Testis (tissue), 2 donors: ENCODE measurements at regions not wholly inside any gene's neighbourhood (a gene's known extent, or its start where the extent isn't known, plus 50 kb on each side); places are given as distances from the start of the nearest gene placed in this dataset.
"Not testable (repeated sequence)": the region's sequence is repeated elsewhere in the genome, so short reads cannot be mapped to it uniquely, and the experiment has no call there.

Experiments used
- DNase-seq: peaks from one replicate; pipeline ENCODE4 v3.0.0-alpha.2; 2019
- H3K27ac ChIP-seq, 2 donors: fragments of 200-600 bp; sonication (generic); one replicate each; pipeline ENCODE4 v1.5.1; 2019
- H3K27me3 ChIP-seq: fragments of 200-600 bp; sonication (generic); one replicate; pipeline ENCODE4 v1.5.1; 2019
- H3K36me3 ChIP-seq: fragments of 200-600 bp; sonication (generic); one replicate; pipeline ENCODE4 v1.5.1; 2017; ENCODE audit warnings: low read depth; ENCODE audit errors: missing control alignments
- H3K4me1 ChIP-seq: fragments of 200-600 bp; sonication (generic); one replicate; pipeline ENCODE4 v1.5.1; 2019
- H3K4me3 ChIP-seq, 2 donors: fragments of 200-600 bp; sonication (generic); one replicate each; pipeline ENCODE4 v1.5.1; 2017 to 2019
- H3K9me3 ChIP-seq: fragments of 200-600 bp; sonication (generic); one replicate; pipeline ENCODE4 v1.5.1; 2017
- POLR2A ChIP-seq: fragments of 450-650 bp; IDR thresholded peaks from one replicate; pipeline ENCODE4 v1.6.1; 2017; ENCODE audit warnings: antibody characterized with exemption, mild to moderate bottlenecking, moderate library complexity
- WGBS, 2 donors: methylation state at CpG; one replicate each; pipeline ENCODE4 v1.1.5; 2018; 5-methylcytosine and 5-hydroxymethylcytosine counted together
- intact Hi-C: fragments of 100-400 bp; cut with DNase I; formaldehyde crosslinking; loops from one replicate; pipeline ENCODE4 v1.15.1; 2023; ENCODE audit warnings: low total_unique reads
- TF ChIP-seq, protein P1 (sequence below), 3 experiments: fragments of 450-650 bp in 2 of 3; fragments of 200-600 bp in 1 of 3; sonication (generic) in 1 of 3; IDR thresholded peaks; one replicate each; pipeline ENCODE4 v1.5.1; 2016 to 2019; ENCODE audit warnings: antibody characterized with exemption in 3 of 3, mild to moderate bottlenecking in 2 of 3, moderate library complexity in 1 of 3

- Histone ChIP-seq H3K9me3 (no peaks in the 10 kb centered on the region), H3K27ac (no peak overlapping the region), H3K36me3 (no peaks in the 10 kb centered on the region), H3K4me3 (no peak overlapping the region), H3K27me3 (no peaks in the 10 kb centered on the region), H3K4me1 (no peaks in the 10 kb centered on the region)
- no peak for DNase-seq
- TF ChIP-seq, protein P1, sequence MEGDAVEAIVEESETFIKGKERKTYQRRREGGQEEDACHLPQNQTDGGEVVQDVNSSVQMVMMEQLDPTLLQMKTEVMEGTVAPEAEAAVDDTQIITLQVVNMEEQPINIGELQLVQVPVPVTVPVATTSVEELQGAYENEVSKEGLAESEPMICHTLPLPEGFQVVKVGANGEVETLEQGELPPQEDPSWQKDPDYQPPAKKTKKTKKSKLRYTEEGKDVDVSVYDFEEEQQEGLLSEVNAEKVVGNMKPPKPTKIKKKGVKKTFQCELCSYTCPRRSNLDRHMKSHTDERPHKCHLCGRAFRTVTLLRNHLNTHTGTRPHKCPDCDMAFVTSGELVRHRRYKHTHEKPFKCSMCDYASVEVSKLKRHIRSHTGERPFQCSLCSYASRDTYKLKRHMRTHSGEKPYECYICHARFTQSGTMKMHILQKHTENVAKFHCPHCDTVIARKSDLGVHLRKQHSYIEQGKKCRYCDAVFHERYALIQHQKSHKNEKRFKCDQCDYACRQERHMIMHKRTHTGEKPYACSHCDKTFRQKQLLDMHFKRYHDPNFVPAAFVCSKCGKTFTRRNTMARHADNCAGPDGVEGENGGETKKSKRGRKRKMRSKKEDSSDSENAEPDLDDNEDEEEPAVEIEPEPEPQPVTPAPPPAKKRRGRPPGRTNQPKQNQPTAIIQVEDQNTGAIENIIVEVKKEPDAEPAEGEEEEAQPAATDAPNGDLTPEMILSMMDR (IDR thresholded peaks at IDR 0.05) = no peak
- TF ChIP-seq POLR2A = no peak
- WGBS, 2 donors = 76 to 79% methylated on average over 5 of the region's 5 CpGs
- intact Hi-C loops = no loop called here
Measured at GRCh38 chr5:175335691-175336090, 108.3 kb downstream of the DRD1 start.

DNA sequence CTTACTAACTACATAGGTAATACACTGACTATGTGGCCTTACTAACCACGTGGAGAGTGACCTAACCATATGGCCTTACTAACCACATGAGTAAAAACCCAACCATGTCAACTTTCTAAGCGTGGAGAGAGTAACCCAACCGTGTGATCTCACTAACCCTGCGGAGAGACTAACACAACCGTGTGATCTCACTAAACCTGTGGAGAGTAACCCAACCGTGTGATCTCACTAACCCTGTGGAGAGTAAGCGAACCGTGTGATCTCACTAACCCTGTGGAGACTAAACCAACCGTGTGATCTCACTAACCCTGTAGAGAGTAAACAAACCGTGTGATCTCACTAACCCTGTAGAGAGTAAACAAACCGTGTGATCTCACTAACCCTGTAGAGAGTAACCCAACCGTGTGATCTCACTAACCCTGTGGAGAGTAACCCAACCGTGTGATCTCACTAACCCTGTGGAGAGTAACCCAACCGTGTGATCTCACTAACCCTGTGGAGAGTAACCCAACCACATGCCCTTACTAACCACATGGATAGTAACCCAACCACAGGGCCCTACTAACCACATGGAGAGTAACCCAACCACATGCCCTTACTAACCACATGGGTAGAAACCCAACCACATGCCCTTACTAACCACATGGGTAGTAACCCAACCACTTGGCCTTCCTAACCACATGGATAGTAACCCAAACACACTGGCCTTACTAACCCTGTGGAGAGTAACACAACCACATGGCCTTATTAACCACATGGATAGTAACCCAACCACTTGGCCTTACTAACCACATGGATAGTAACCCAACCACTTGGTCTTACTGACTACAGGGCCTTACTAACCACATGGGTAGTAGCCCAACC lies 112.6 kb downstream of the DRD1 start:
- intact Hi-C loops, H3K4me1 ChIP-seq, H3K4me3 ChIP-seq: not testable (repeated sequence)

GRCh38 chr5:175329976-175330375 lies 114.0 kb downstream of the DRD1 start:
- TF ChIP-seq, protein P1 (IDR thresholded peaks at IDR 0.05) = no peak
- TF ChIP-seq POLR2A = no peak
- no peaks in the 10 kb centered on the region for H3K4me1 ChIP-seq
- H3K36me3 ChIP-seq = no peaks in the 10 kb centered on the region
- intact Hi-C loops = no loop called here
- H3K4me3 ChIP-seq = no peak overlapping the region
- no peak for DNase-seq
- no peaks in the 10 kb centered on the region for H3K27me3 ChIP-seq
- 78 to 88% methylated on average over 6 of the region's 6 CpGs for WGBS, 2 donors
- no peak overlapping the region for H3K27ac ChIP-seq
- no peaks in the 10 kb centered on the region for H3K9me3 ChIP-seq

More for the DNA sequence above, 112.6 kb downstream of the DRD1 start:
- not testable (repeated sequence) for H3K27ac ChIP-seq, H3K36me3 ChIP-seq, DNase-seq, H3K9me3 ChIP-seq, H3K27me3 ChIP-seq
- 87% methylated on average over 14 of the region's 14 CpGs for WGBS, 2 donors

DNA sequence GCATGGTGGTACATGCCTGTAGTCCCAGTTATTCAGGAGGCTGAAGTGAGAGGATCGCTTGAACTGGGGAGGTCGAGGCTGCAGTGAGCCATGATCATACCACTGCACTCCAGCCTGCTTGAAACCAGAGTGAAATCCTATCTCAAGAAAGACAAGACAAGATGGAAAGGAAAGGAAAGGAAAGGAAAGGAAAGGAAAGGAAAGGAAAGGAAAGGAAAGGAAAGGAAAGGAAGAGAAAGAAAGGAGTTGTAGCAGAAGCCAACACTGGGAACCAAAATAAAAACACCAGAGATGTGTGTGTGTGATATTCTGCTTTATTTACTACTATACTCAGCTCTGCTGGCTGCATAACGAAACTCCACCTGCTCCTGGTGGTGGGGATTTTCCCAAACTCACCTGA lies 115.3 kb downstream of the DRD1 start:
- Histone ChIP-seq H3K9me3 (no peaks in the 10 kb centered on the region), H3K27ac (no peak overlapping the region), H3K27me3 (no peaks in the 10 kb centered on the region), H3K4me1 (no peaks in the 10 kb centered on the region), H3K4me3 (no peak overlapping the region), H3K36me3 (no peaks in the 10 kb centered on the region)
- TF ChIP-seq, protein P1 (IDR thresholded peaks at IDR 0.05) = no peak
- TF ChIP-seq POLR2A = no peak
- WGBS, 2 donors = 80 to 87% methylated on average over 3 of the region's 3 CpGs
- DNase-seq = no peak
- intact Hi-C loops = no loop called here

DNA sequence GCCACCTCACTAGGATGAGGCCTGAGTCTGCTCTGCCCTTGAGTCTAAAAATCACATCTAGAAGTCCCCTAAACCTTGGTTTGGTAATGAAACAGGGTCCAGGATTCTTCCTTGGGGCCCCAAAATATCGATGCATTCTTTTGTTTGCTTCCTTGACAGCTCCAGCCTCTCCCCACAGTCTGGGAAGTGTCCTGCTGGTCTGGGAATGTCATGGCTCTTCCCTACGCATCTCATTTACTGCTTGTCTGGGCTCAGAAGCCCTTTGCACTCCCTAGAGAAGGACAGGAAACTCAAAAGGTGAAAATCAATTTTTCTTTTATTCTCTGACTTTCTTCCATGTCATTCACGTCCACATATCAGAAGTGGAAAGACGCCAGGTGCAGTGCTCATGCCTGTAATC lies 115.8 kb downstream of the DRD1 start:
- no peaks in the 10 kb centered on the region for H3K36me3 ChIP-seq
- no peak overlapping the region for H3K4me3 ChIP-seq
- no peak for DNase-seq
- no peaks in the 10 kb centered on the region for H3K4me1 ChIP-seq
- intact Hi-C loops = no loop called here
- H3K9me3 ChIP-seq = no peaks in the 10 kb centered on the region
- TF ChIP-seq, protein P1 (IDR thresholded peaks at IDR 0.05) = no peak
- no peak for TF ChIP-seq POLR2A
- no peaks in the 10 kb centered on the region for H3K27me3 ChIP-seq
- WGBS, 2 donors = 67 to 76% methylated on average over 4 of the region's 4 CpGs
- no peak overlapping the region for H3K27ac ChIP-seq
